GM12878 (cell line): ENCODE measurements at regions not wholly inside any gene's neighbourhood (a gene's known extent, or its start where the extent isn't known, plus 50 kb on each side); places are given as distances from the start of the nearest gene placed in this dataset.

ENCODE experiments used
- ATAC-seq: fragments of 200-7000 bp; cut with Tn5 transposase; 3 replicates; pipeline ENCODE4 v1.9.1; 2020; ENCODE audit warnings: mild to moderate bottlenecking, moderate library complexity
- BruUV-seq: library from RNA; stranded (reverse); fragments of 400-500 nt; replicated peaks from 2 replicates; lab custom pipeline; 2021; lab: Mats Ljungman, UMichigan
- CTCF ChIA-PET: fragments of 300-600 bp; sonication (Branson Sonifier 250); formaldehyde crosslinking; extraction: SDS; loops from one replicate; lab custom pipeline; 2021; ENCODE audit warnings: inconsistent platforms; lab: Yijun Ruan, JAX
- POLR2A ChIA-PET: fragments of 350-600 bp; formaldehyde crosslinking; extraction: SDS; loops from one replicate; lab custom pipeline; 2021; ENCODE audit warnings: inconsistent platforms; lab: Charles Lee
- RAD21 ChIA-PET: fragments of 300-600 bp; sonication (Branson Sonifier 250); formaldehyde crosslinking; loops from one replicate; lab custom pipeline; 2023; ENCODE audit warnings: antibody characterized with exemption; ENCODE audit not compliant: unreplicated experiment; lab: Charles Lee
- SMC1A ChIA-PET: fragments of 300-600 bp; sonication (Branson Sonifier 250); formaldehyde crosslinking; loops from one replicate; lab custom pipeline; 2023; ENCODE audit not compliant: unreplicated experiment, uncharacterized antibody; lab: Charles Lee
- DNase-seq: peaks from one replicate; pipeline ENCODE4 v3.0.0-alpha.2; 2011; ENCODE audit warnings: low read depth, low spot score
- FAIRE-seq: peaks from 3 replicates; lab custom pipeline; 2011; peaks lifted over from hg19 to GRCh38; lab: Jason Lieb, UNC
- H2AFZ ChIP-seq: 2 replicates; pipeline ENCODE4 v1.6.0; 2011; ENCODE audit warnings: low read depth, low read length, control low read depth; ENCODE audit not compliant: control insufficient read depth
- H3K27ac ChIP-seq: 2 replicates; pipeline ENCODE4 v1.5.1; 2011; ENCODE audit warnings: control low read depth; ENCODE audit not compliant: control insufficient read depth, insufficient read depth
- H3K27me3 ChIP-seq, 2 experiments: replicated peaks in 1 of 2; 2 replicates each; pipeline versions ENCODE4 v1.6.0 to v1.6.1; 2011; ENCODE audit warnings: low read length in 1 of 2; ENCODE audit not compliant: control insufficient read depth in 2 of 2, insufficient read depth in 2 of 2
- H3K36me3 ChIP-seq, 2 experiments: 2 replicates each; pipeline ENCODE4 v1.5.1; 2011; ENCODE audit warnings: low read length in 1 of 2; ENCODE audit not compliant: control insufficient read depth in 2 of 2, insufficient read depth in 2 of 2
- H3K4me1 ChIP-seq: 2 replicates; pipeline ENCODE4 v1.6.1; 2011; ENCODE audit warnings: mild to moderate bottlenecking, low read length, moderate library complexity, mixed read lengths; ENCODE audit not compliant: control insufficient read depth, insufficient read depth
- H3K4me2 ChIP-seq: 2 replicates; pipeline ENCODE4 v1.6.0; 2011; ENCODE audit warnings: control low read depth; ENCODE audit not compliant: control insufficient read depth, insufficient read depth
- H3K4me3 ChIP-seq: fragments of 200-600 bp; sonication (generic); 2 replicates; pipeline ENCODE4 v1.5.1; 2016
- H3K79me2 ChIP-seq: 2 replicates; pipeline ENCODE4 v1.6.0; 2011; ENCODE audit warnings: low read length; ENCODE audit not compliant: control insufficient read depth, insufficient read depth
- H3K9ac ChIP-seq: 2 replicates; pipeline ENCODE4 v1.8.0; 2011; ENCODE audit warnings: low read length, control low read depth, mixed read lengths; ENCODE audit not compliant: control insufficient read depth, insufficient read depth
- H3K9me3 ChIP-seq: replicated peaks from 3 replicates; pipeline ENCODE4 v1.5.1; 2011; ENCODE audit warnings: mild to moderate bottlenecking, low read length; ENCODE audit not compliant: control insufficient read depth, insufficient read depth
- H4K20me1 ChIP-seq: 2 replicates; pipeline ENCODE4 v1.6.0; 2011; ENCODE audit not compliant: control insufficient read depth, insufficient read depth
- ASH2L ChIP-seq: fragments of 300-600, 200-600 bp; sonication (generic); IDR thresholded peaks from 2 replicates; pipeline ENCODE4 v1.6.1; 2017; ENCODE audit warnings: low read depth, mild to moderate bottlenecking, borderline replicate concordance
- ATF7 ChIP-seq: fragments of 450-650 bp; IDR thresholded peaks from 2 replicates; pipeline ENCODE4 v1.6.1; 2016; ENCODE audit warnings: low read depth, mild to moderate bottlenecking
- IRF3 ChIP-seq: fragments of 450-650 bp; IDR thresholded peaks from 2 replicates; pipeline ENCODE4 v1.6.1; 2014; ENCODE audit warnings: mild to moderate bottlenecking
- NFIC ChIP-seq: IDR thresholded peaks from 2 replicates; pipeline ENCODE4 v1.6.1; 2012; ENCODE audit warnings: low read depth, mild to moderate bottlenecking, inconsistent platforms, low read length, moderate library complexity
- PRDM15 ChIP-seq: fragments of 450-650 bp; formaldehyde crosslinking; IDR thresholded peaks from 2 replicates; pipeline ENCODE4 v1.4.0; 2020; ENCODE audit warnings: mild to moderate bottlenecking, moderate library complexity
- RELB ChIP-seq: fragments of 450-650 bp; IDR thresholded peaks from 2 replicates; pipeline ENCODE4 v1.6.1; 2017; ENCODE audit warnings: low read depth, mild to moderate bottlenecking, moderate library complexity
- STAT3 ChIP-seq: IDR thresholded peaks from 2 replicates; pipeline ENCODE4 v1.6.1; 2011; ENCODE audit warnings: low read depth, low read length, improper control_type of control experiment
- TARDBP ChIP-seq: IDR thresholded peaks from 2 replicates; pipeline ENCODE4 v1.6.1; 2016; ENCODE audit warnings: borderline replicate concordance
- USF2 ChIP-seq: IDR thresholded peaks from 2 replicates; pipeline ENCODE4 v1.6.1; 2011; ENCODE audit warnings: low read depth, low read length, improper control_type of control experiment, borderline replicate concordance
- ZZZ3 ChIP-seq: IDR thresholded peaks from 2 replicates; pipeline ENCODE4 v1.6.1; 2011; ENCODE audit warnings: low read depth; ENCODE audit not compliant: control insufficient read depth, insufficient read length
- in situ Hi-C: fragments of 300-500 bp; cut with MboI; formaldehyde crosslinking; loops from 9 replicates; pipeline ENCODE4 v1.14.3; 2018; ENCODE audit warnings: mixed read lengths
- intact Hi-C: fragments of 100-400 bp; cut with micrococcal nuclease; formaldehyde crosslinking; loops from one replicate; pipeline ENCODE4 v1.14.2; 2022; ENCODE audit not compliant: unreplicated experiment

GRCh38 chr13:75929076-75929475, 292.9 kb downstream of the LMO7 start:
- DNase-seq (no peak), FAIRE-seq (no peak)

More at GRCh38 chr13:75929076-75929475, 292.9 kb downstream of the LMO7 start:
- RAD21 ChIA-PET = no interaction called here
- no TSS peak for BruUV-seq
- Histone ChIP-seq H3K36me3 (no peaks in the 10 kb centered on the region), H4K20me1 (no peaks in the 10 kb centered on the region), H3K9ac (no peak overlapping the region), H3K4me3 (no peak overlapping the region), H2AFZ (no peak overlapping the region), H3K4me2 (no peak overlapping the region), H3K9me3 (no peaks in the 10 kb centered on the region), H3K27me3 (no peaks in the 10 kb centered on the region; a peak in 1 of 4 replicates), H3K4me1 (no peaks in the 10 kb centered on the region), H3K79me2 (no peaks in the 10 kb centered on the region), H3K27ac (no peak overlapping the region)
- POLR2A ChIA-PET = no interaction called here
- in situ Hi-C loops (no loop called here), intact Hi-C loops (no loop called here)
- TF ChIP-seq STAT3 (no peak), NFIC (no peak), ATF7 (no peak), IRF3 (no peak), PRDM15 (CRISPR knock-in tag) (no peak), ZZZ3 (no peak), ASH2L (no peak), USF2 (no peak), TARDBP (no peak), RELB (no peak)
- CTCF ChIA-PET = no interaction called here
- no peak for ATAC-seq
- SMC1A ChIA-PET = no interaction called here
